ENCODE measurements at regions not wholly inside any gene's neighbourhood (a gene's known extent, or its start where the extent isn't known, plus 50 kb on each side); places are given as distances from the start of the nearest gene placed in this dataset.
"Not testable (repeated sequence)": the region's sequence is repeated elsewhere in the genome, so short reads cannot be mapped to it uniquely, and the experiment has no call there.

- no peak for DNase-seq (ENCODE audit: low read depth in 4 of 4, low spot score in 2 of 4)
Measured at GRCh38 chr4:54403700-54404453, 174.8 kb downstream of the PDGFRA start.

- DNase-seq (ENCODE audit: low read depth in 4 of 4, low spot score in 2 of 4) = not testable (repeated sequence)
Measured at GRCh38 chr4:54409270-54409817, 180.3 kb downstream of the PDGFRA start.

GRCh38 chr4:54414545-54414944 is 185.5 kb downstream of the PDGFRA start:
- DNase-seq (ENCODE audit: low read depth in 4 of 4, low spot score in 2 of 4) = no peak

GRCh38 chr4:54417476-54417875 is 188.4 kb downstream of the PDGFRA start:
- DNase-seq (ENCODE audit: low read depth in 4 of 4, low spot score in 2 of 4) = no peak

GRCh38 chr4:54418468-54418867 is 189.4 kb downstream of the PDGFRA start:
- no peak for DNase-seq (ENCODE audit: low read depth in 4 of 4, low spot score in 2 of 4)

GRCh38 chr4:54423066-54423465 is 194.0 kb downstream of the PDGFRA start:
- no peak for DNase-seq (ENCODE audit: low read depth in 4 of 4, low spot score in 2 of 4)

- DNase-seq (ENCODE audit: low read depth in 4 of 4, low spot score in 2 of 4) = no peak
Measured at GRCh38 chr4:54427826-54428225, 198.7 kb downstream of the PDGFRA start.

- DNase-seq (ENCODE audit: low read depth in 4 of 4, low spot score in 2 of 4) = no peak
Measured at GRCh38 chr4:54428940-54429339, 199.8 kb downstream of the PDGFRA start.

GRCh38 chr4:54433686-54434085 is 204.6 kb downstream of the PDGFRA start:
- no peak for DNase-seq (ENCODE audit: low read depth in 4 of 4, low spot score in 2 of 4)

GRCh38 chr4:54439831-54440243 is 210.7 kb downstream of the PDGFRA start:
- DNase-seq (ENCODE audit: low read depth in 4 of 4, low spot score in 2 of 4) = no peak

GRCh38 chr4:54440394-54441136 is 211.5 kb downstream of the PDGFRA start:
- no peak for DNase-seq (ENCODE audit: low read depth in 4 of 4, low spot score in 2 of 4)

GRCh38 chr4:54445866-54446265 is 211.9 kb upstream of the KIT start:
- no peak for DNase-seq (ENCODE audit: low read depth in 4 of 4, low spot score in 2 of 4)

- DNase-seq (ENCODE audit: low read depth in 4 of 4, low spot score in 2 of 4) = no peak
Measured at GRCh38 chr4:54446581-54446980, 211.2 kb upstream of the KIT start.

GRCh38 chr4:54447304-54447703 is 210.5 kb upstream of the KIT start:
- no peak for DNase-seq (ENCODE audit: low read depth in 4 of 4, low spot score in 2 of 4)

GRCh38 chr4:54449999-54450398 is 207.8 kb upstream of the KIT start:
- no peak for DNase-seq (ENCODE audit: low read depth in 4 of 4, low spot score in 2 of 4)

- not testable (repeated sequence) for DNase-seq (ENCODE audit: low read depth in 4 of 4, low spot score in 2 of 4)
Measured at GRCh38 chr4:54466960-54467359, 190.8 kb upstream of the KIT start.

- no peak for DNase-seq (ENCODE audit: low read depth in 4 of 4, low spot score in 2 of 4)
Measured at GRCh38 chr4:54473077-54473545, 184.6 kb upstream of the KIT start.

GRCh38 chr4:54473798-54474197 is 184.0 kb upstream of the KIT start:
- no peak for DNase-seq (ENCODE audit: low read depth in 4 of 4, low spot score in 2 of 4)

- no peak for DNase-seq (ENCODE audit: low read depth in 4 of 4, low spot score in 2 of 4)
Measured at GRCh38 chr4:54475546-54475945, 182.2 kb upstream of the KIT start.

GRCh38 chr4:54482529-54483200 is 175.1 kb upstream of the KIT start:
- DNase-seq (ENCODE audit: low read depth in 4 of 4, low spot score in 2 of 4) = no peak

- DNase-seq (ENCODE audit: low read depth in 4 of 4, low spot score in 2 of 4) = no peak
Measured at GRCh38 chr4:54484383-54484782, 173.4 kb upstream of the KIT start.
